Breast epithelium (tissue), 4 donors: ENCODE measurements at regions not wholly inside any gene's neighbourhood (a gene's known extent, or its start where the extent isn't known, plus 50 kb on each side); places are given as distances from the start of the nearest gene placed in this dataset.
"Not testable (repeated sequence)": the region's sequence is repeated elsewhere in the genome, so short reads cannot be mapped to it uniquely, and the experiment has no call there.

Source experiments
- DNase-seq, 2 donors: peaks; one replicate each; pipeline ENCODE4 v3.0.0-alpha.2; 2019; ENCODE audit warnings: low spot score in 2 of 2
- H3K27ac ChIP-seq, 2 donors: fragments of 200-600 bp; sonication (generic) in 1 of 2; one replicate each; pipeline ENCODE4 v1.5.1; 2016 to 2019; ENCODE audit warnings: mild to moderate bottlenecking in 1 of 2
- H3K27me3 ChIP-seq, 2 donors: fragments of 200-600 bp; sonication (generic) in 1 of 2; one replicate each; pipeline versions ENCODE4 v1.5.1 to v1.6.0; 2017 to 2019; ENCODE audit warnings: control low read depth in 1 of 2, mild to moderate bottlenecking in 1 of 2
- H3K36me3 ChIP-seq: fragments of 200-600 bp; one replicate; pipeline ENCODE4 v1.5.1; 2019
- H3K4me1 ChIP-seq, 2 donors: fragments of 200-600 bp; sonication (generic); one replicate each; pipeline ENCODE4 v1.5.1; 2016 to 2019; ENCODE audit warnings: control low read depth in 1 of 2
- H3K4me3 ChIP-seq, 3 donors: fragments of 200-600 bp; sonication (generic); 1 replicate in 2 of 3; 2 replicates in 1 of 3; pipeline ENCODE4 v1.5.1; 2016 to 2019; ENCODE audit warnings: mild to moderate bottlenecking in 3 of 3, moderate library complexity in 2 of 3
- H3K9me3 ChIP-seq, 2 donors: fragments of 200-600 bp; sonication (generic) in 1 of 2; one replicate each; pipeline ENCODE4 v1.5.1; 2016 to 2019; ENCODE audit warnings: control low read depth in 1 of 2
- POLR2A ChIP-seq: fragments of 450-650 bp; IDR thresholded peaks from one replicate; pipeline ENCODE4 v1.6.1; 2016; ENCODE audit warnings: antibody characterized with exemption, mild to moderate bottlenecking, moderate library complexity
- POLR2AphosphoS5 ChIP-seq, 3 donors: sonication (generic); formaldehyde crosslinking; IDR thresholded peaks; one replicate each; pipeline ENCODE4 v1.6.1; 2017; ENCODE audit warnings: antibody characterized with exemption in 3 of 3
- intact Hi-C: fragments of 100-400 bp; cut with DNase I; formaldehyde crosslinking; loops from one replicate; pipeline ENCODE4 v1.15.1; 2023; ENCODE audit warnings: low total_unique reads
- TF ChIP-seq, protein P1 (sequence below), 3 donors: fragments of 450-650 bp; IDR thresholded peaks; one replicate each; pipeline ENCODE4 v1.5.1; 2016 to 2017; ENCODE audit warnings: antibody characterized with exemption in 3 of 3, mild to moderate bottlenecking in 3 of 3, moderate library complexity in 3 of 3

GRCh38 chr9:29160763-29161353 is 1587.6 kb upstream of the C9orf72 start:
- no peak for TF ChIP-seq POLR2AphosphoS5 (IDR thresholded peaks at IDR 0.05)
- no peak for TF ChIP-seq POLR2A
- TF ChIP-seq, protein P1, sequence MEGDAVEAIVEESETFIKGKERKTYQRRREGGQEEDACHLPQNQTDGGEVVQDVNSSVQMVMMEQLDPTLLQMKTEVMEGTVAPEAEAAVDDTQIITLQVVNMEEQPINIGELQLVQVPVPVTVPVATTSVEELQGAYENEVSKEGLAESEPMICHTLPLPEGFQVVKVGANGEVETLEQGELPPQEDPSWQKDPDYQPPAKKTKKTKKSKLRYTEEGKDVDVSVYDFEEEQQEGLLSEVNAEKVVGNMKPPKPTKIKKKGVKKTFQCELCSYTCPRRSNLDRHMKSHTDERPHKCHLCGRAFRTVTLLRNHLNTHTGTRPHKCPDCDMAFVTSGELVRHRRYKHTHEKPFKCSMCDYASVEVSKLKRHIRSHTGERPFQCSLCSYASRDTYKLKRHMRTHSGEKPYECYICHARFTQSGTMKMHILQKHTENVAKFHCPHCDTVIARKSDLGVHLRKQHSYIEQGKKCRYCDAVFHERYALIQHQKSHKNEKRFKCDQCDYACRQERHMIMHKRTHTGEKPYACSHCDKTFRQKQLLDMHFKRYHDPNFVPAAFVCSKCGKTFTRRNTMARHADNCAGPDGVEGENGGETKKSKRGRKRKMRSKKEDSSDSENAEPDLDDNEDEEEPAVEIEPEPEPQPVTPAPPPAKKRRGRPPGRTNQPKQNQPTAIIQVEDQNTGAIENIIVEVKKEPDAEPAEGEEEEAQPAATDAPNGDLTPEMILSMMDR (IDR thresholded peaks at IDR 0.05): no peak
- Histone ChIP-seq H3K27me3 (no peaks in the 10 kb centered on the region), H3K4me1 (no peaks in the 10 kb centered on the region), H3K27ac (no peak overlapping the region), H3K36me3 (no peaks in the 10 kb centered on the region), H3K9me3 (no peaks in the 10 kb centered on the region), H3K4me3 (no peak overlapping the region)
- intact Hi-C loops: no loop called here
- DNase-seq: no peak

DNA sequence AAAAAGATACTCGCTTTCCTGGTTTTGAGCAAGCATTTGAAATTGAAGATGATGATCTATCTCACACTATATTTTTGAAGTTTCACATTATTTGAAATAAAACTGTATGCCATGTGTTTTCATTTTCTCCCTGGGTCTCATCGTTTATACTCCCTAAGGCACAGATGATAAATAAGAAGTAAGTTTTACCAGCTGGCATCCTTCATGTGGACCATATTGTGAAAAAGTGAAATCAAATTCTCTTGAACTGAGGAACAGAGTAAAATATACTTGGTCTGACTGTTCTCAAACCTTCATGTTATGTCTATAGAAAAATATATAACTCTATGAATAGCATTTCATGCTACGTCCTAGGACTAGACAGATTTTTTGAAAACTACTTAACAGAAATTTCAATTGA is 1600.9 kb upstream of the C9orf72 start:
- DNase-seq: no peak
- TF ChIP-seq POLR2A: no peak
- TF ChIP-seq, protein P1 (IDR thresholded peaks at IDR 0.05): no peak
- no peak for TF ChIP-seq POLR2AphosphoS5 (IDR thresholded peaks at IDR 0.05)
- Histone ChIP-seq H3K27ac (no peak overlapping the region), H3K36me3 (no peaks in the 10 kb centered on the region), H3K4me3 (no peak overlapping the region), H3K4me1 (no peaks in the 10 kb centered on the region), H3K27me3 (no peaks in the 10 kb centered on the region), H3K9me3 (no peaks in the 10 kb centered on the region)
- intact Hi-C loops: no loop called here

DNA sequence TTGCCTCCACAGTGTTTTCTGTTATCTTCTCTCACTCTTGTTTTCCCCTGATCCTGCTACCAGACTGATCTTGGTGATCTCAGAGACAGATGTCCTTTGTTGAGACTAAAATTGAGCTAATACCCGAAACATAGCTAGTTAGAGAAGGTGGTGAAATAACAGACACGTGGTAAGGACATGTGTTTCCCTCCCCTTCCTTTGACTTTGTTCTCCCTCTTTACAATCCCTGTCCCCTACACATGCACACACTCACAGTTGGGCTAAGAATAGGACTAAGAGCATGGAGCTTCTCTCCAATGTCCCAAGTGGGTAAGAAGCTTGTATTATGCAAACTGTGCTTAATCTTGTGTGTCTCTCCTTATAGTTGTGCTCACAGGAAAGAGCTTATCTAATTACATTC is 1603.0 kb upstream of the C9orf72 start:
- TF ChIP-seq, protein P1 (IDR thresholded peaks at IDR 0.05): no peak
- TF ChIP-seq POLR2A (no peak), POLR2AphosphoS5 (IDR thresholded peaks at IDR 0.05) (no peak)
- intact Hi-C loops: no loop called here
- no peaks in the 10 kb centered on the region for H3K27me3 ChIP-seq
- no peaks in the 10 kb centered on the region for H3K36me3 ChIP-seq
- no peak for DNase-seq
- H3K4me1 ChIP-seq: no peaks in the 10 kb centered on the region
- no peaks in the 10 kb centered on the region for H3K9me3 ChIP-seq
- H3K4me3 ChIP-seq: no peak overlapping the region
- no peak overlapping the region for H3K27ac ChIP-seq

DNA sequence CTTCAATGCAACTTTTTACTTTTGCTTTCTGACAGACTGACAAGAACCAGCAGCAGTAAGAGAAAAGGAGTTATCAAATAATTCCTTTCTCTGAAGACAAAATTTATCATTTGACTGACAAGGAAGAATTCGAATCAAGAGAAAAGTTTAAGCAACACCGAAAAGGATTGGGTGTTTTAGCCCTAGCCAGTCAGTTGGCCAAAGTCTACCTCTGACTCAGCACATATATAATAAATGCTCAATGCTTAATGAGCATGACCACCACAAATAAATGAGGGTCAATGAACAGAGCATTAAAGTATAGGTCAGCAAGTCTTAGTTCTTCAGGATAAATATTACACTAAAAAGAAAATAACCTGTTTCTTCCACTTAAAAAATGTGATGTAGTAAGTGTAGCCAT is 1603.5 kb upstream of the C9orf72 start:
- intact Hi-C loops: no loop called here
- Histone ChIP-seq H3K4me3 (no peak overlapping the region), H3K27ac (no peak overlapping the region), H3K36me3 (no peaks in the 10 kb centered on the region), H3K27me3 (no peaks in the 10 kb centered on the region), H3K4me1 (no peaks in the 10 kb centered on the region), H3K9me3 (no peaks in the 10 kb centered on the region)
- TF ChIP-seq POLR2AphosphoS5 (IDR thresholded peaks at IDR 0.05) (no peak), POLR2A (no peak)
- TF ChIP-seq, protein P1 (IDR thresholded peaks at IDR 0.05): no peak
- DNase-seq: no peak

- no peak overlapping the region for H3K27ac ChIP-seq
- TF ChIP-seq, protein P1 (IDR thresholded peaks at IDR 0.05): no peak
- TF ChIP-seq POLR2AphosphoS5 (IDR thresholded peaks at IDR 0.05): no peak
- no peak for TF ChIP-seq POLR2A
- DNase-seq: no peak
- intact Hi-C loops: no loop called here
- no peaks in the 10 kb centered on the region for H3K27me3 ChIP-seq
- H3K4me3 ChIP-seq: no peak overlapping the region
- H3K4me1 ChIP-seq: no peaks in the 10 kb centered on the region
- H3K36me3 ChIP-seq: no peaks in the 10 kb centered on the region
- no peaks in the 10 kb centered on the region for H3K9me3 ChIP-seq
Observed at GRCh38 chr9:29183971-29184370, 1610.7 kb upstream of the C9orf72 start.

- H3K27ac ChIP-seq, intact Hi-C loops, DNase-seq, H3K9me3 ChIP-seq, H3K4me1 ChIP-seq, H3K36me3 ChIP-seq, H3K4me3 ChIP-seq, H3K27me3 ChIP-seq: not testable (repeated sequence)
Observed at GRCh38 chr9:29188771-29189170, 1615.5 kb upstream of the C9orf72 start.

DNA sequence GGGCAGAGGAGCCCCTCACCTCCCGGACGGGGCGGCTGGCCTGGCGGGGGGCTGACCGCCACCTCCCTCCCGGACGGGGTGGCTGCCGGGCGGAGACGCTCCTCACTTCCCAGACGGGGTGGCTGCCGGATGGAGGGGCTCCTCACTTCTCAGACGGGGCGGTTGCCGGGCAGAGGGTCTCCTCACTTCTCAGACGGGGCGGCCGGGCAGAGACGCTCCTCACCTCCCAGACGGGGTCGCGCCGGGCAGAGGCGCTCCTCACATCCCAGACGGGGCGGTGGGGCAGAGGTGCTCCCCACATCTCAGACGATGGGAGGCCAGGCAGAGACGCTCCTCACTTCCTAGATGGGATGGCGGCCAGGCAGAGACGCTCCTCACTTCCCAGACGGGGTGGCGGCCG is 1615.9 kb upstream of the C9orf72 start:
- DNase-seq, H3K27me3 ChIP-seq, H3K9me3 ChIP-seq, H3K27ac ChIP-seq, H3K4me1 ChIP-seq, H3K4me3 ChIP-seq, H3K36me3 ChIP-seq, intact Hi-C loops: not testable (repeated sequence)
